ENCODE measurements at regions not wholly inside any gene's neighbourhood (a gene's known extent, or its start where the extent isn't known, plus 50 kb on each side); places are given as distances from the start of the nearest gene placed in this dataset.

DNA sequence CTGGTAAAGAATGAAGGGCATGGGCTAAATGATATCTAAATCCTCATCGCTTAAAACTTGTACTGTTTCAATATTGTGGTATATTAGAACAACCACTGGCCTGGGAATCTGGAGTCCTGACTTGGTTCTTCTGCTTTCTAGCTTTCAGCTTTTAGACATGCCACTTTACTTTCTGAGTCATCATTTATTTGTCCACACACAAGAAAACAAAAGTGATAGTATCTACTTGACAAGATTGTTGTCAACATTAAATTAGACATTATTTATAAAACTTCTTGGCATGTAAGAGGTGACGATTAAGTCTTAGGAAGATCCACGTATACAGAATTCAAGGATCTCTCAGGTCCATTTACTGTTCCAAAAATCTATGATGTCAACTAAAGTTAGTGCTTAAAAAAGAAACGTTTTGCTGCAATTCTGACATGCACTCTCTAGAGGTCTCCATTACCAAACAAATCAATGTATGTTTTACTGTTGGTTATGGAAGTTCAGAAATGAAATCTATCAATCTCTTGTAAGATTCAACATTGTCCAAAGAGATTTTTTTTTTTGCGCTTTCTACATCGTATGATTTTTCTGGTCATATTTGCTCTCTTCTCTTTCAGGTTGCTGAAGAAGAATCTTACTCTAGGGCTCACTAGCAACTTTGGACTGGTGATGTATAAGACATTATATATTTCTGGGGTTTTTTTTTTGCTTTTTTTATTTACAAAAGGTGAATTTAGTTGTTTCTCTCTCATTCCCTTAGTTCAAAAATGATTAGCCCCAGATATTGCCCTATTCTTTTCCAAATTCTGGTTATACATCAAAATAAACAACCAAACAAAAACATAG, 53.6 kb upstream of the DYNC1I1 start:
- peak; percentile 29 for DNase-seq

DNA sequence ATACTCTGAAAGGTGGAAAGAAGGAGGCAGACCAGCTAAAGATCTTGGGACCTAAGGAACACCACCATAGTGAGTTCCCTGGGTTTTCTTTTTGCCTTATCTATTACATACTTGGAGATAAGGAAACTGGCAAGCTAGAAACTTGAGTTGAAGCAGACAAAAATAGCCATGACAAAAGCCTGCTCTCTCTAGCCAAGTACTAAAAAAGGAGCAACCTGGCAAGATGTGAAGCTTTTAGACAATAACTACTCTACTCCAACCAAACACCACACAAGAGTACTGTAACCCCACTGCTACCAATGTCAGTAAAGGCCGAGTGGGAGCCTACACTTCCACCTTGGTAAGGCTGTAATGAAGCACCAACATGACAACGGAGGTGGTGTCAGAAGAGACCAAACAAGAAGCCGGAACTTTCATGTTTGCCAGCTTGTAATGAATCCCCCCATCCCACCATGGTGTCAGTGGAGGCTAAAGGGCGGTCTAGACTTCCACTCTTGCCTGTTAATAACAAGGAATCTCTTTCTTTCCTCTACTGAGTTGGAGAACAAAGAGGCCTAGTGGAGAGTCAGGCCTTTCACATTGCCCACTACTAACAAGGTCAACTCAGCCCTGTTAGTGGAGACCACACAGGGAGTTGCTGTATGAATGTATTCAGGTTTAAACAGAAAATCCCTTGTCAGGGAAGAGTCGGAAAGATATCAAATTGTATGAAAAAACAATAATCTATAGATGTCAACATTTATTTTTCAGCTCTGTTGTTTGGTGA, 55.8 kb upstream of the DYNC1I1 start:
- no peak for DNase-seq

DNA sequence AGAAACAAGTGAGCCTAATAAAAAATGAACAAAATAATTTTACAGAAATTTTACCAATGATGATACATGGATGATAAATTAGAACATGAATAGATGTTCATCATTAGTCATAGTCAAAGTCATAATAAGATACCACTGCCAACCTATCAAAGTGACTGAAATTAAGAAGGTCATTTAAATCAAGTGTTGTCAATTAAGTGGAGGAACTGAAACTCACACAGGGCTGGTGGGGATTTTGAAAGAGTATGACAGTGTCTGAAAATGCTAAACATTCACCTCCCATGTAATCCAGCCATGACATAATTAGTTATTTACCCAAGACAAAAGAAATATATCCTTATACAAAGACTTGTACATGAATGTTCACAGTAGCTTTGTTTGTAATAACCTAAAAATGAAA, 57.1 kb upstream of the DYNC1I1 start:
- no peak for DNase-seq

DNA sequence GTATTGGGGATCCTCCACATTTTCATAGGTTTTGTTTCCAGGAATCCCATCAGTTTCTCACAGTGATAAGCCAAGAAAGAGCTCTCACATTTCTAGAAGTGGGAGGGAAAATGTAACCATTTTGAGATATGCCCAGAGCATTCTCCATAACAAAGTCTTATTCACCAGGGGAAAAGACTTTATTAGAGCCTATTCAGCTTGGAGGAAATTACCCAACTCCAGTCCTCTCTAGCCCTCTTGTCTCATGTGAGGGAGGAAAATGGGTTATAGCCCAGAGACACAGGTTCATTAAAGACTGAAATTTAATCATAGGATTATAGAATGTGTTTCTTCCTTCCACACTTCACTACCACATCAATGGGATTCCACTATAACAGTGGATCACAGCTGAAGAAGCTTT, 61.6 kb upstream of the DYNC1I1 start:
- no peak for DNase-seq

DNA sequence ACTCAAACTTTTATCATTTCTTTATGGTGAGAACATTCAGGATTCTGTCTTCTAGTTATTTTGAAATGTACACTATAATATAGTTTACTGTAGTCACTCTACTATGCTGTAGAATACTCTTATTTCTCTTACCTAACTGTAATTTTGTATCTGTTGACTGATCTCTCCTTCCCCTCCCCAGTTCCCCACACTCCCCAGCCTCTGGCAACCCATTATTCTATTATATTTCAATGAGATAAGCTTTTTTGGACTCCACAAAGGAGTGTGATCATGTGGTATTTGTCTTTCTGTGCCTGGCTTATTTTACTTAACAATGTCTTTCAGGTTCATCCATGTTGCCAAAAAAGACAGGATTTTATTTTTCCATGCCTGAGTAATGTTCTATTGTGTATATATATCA, 71.4 kb upstream of the DYNC1I1 start:
- DNase-seq: no peak

DNA sequence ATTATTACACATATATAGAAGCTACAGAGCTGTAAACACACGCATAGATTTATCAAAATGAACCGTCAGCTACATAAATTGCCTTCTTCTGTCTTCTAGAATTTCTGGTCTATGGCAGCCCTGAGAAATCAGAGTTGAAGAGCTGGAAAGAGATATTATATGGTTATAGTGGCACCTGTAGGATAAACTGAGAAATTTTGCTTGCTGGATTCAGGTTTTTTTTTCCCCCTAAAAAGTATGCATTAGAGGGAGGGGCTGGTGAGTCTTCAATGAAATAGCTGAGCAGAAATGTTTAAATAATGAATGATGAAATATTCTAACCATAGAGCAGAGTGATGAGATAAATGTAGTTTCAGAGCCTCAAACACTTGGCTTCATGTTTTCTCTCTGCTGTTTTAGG, 78.0 kb upstream of the DYNC1I1 start:
- DNase-seq: no peak

DNA sequence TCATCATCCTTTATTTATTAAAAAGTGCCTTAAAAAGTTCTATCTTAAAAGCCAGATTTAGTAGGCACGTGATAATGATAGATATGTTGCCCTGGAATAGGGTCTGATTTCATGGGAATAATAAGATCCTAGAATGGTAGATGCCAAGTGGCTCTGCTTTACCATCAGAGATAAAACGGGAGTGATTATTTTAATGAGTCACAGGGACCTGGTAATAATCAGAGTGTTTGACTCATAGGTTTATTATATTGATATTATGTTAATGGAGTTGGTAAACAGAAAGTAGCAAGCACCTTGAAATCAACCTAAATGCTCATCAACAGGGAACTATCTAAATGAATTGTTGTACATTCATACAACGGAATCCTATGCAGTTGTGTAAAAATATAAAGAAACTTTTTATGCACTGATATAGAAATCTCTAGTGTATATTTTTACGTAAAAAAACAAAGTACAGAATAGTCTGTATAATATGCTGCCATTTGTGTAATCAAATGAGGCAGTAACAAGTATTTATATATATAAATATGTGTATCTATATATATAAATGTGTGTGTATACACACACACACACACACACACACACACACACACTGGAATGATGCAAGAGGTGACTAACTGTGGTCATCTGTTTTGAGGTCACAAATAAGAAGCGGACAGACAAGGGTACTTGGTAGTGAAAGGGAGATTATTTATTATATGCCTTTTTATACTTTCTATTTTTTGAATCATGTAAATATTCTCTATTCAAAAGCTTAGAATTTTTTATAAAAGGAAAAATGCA, 78.6 kb upstream of the DYNC1I1 start:
- DNase-seq: no peak

DNA sequence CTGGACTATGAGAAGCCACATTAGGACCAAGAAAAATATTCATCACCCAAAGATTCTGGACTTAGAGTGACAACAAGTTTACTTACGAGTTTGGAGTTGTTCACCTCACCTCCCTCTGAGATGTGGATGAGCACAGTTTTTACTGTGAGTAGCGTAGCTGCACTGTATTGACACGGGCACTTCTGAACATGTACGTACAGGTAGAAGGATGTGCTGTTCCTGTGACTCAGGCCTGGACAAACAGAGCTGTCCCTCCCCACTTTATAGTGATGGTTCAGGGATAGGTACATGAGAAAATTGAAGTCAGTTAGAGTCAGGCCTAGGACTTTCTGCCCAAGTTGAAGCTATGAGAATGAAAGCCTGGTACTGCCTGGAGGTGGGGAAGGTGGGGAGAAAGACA, 80.9 kb upstream of the DYNC1I1 start:
- DNase-seq: no peak

DNA sequence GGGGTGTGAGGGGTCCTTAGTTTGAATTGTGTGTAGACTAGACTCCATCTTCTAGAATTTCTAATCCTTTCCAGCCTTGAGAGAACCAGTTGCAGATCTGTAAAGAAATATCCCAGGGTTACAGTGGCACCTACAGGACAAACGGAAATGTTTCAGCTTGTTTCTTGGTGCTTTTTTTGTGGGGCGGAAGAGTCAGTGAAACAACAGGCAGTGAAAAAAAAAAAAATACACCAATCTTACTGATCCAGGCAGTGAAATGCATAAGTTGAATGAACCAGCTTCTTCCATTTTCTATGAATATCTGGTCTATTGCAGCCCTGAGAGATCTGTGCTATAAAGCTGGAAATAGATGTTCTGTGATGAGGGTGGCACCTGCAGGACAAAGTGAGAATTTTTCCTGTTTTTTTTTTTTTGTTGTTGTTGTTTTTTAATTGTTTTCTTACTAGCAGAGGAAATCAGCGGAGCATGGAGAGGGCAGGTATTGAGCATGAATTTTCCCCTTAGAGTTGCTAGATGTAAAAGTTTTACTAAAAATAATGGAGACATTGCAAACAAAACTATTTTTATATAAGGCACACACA, 81.9 kb upstream of the DYNC1I1 start:
- peak; percentile 54 for DNase-seq

DNA sequence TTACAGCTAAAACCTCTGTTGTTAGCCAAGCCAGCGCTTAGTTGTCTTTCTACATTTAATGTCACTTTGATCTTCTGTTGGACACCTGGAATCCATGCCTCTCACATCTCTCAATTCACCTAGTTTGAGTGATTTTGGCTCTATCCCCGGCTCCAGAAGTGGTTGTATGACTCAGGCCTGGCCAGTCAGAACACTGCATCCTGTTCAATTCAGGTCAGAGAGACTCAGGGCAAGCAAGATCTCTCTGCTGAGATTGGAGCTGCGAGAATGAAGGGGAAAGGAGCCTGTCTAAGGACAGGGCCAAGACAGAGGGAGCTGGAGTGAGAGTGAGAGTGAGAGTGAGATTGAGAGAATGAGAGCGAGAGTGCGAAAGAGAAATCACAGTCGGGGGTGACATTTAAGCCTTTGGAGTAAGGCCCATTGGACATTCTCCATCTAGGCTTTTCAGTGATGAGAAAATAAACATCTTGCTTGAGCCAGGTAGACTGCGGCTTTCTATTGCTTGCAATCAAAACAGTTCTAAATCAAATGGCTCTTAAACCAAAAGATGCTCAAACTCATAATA, 83.3 kb upstream of the DYNC1I1 start:
- no peak for DNase-seq

DNA sequence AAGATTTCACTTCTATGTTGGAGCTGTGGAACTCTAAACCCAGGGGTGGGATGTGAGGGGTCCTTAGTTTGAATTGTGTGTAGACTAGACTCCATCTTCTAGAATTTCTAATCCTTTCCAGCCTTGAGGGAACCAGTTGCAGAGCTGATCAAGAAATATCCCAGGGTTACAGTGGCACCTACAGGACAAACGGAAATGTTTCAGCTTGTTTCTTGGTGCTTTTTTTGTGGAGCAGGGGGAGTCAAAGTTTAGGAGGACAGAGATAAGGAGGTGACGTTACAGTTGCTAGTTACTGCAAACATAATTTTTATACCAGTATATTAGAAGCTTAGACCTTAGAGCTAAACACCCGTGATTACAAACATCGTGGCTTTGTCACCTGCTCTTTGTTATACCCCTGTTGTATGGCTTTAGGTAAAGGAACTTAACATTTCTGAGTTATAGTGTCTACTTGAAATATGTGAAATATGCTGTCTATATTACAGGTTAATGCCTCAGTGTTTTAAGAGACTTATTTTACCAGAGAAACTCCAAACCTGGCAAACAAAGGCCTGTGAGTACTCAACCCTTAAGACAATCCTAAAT, 84.5 kb upstream of the DYNC1I1 start:
- DNase-seq: peak; percentile 19

DNA sequence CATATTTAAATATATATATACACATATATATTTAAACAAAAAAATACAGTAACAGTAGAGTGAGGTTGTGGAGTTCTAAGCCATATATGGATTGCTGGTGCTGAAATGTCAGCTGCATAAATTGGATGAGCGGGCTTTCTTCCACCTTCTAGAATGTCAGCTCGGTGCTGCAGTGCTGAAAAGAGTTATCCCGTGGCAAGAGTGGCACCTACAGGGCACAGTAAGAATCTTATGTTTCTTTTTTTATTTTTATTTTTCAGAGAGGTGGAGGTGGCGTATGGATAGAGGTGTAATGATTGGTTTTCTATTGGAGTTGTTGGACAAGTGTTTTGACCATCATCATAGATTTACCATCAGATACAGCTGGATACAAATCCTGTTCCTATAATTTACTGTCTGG, 86.2 kb upstream of the DYNC1I1 start:
- peak; percentile 27 for DNase-seq

DNA sequence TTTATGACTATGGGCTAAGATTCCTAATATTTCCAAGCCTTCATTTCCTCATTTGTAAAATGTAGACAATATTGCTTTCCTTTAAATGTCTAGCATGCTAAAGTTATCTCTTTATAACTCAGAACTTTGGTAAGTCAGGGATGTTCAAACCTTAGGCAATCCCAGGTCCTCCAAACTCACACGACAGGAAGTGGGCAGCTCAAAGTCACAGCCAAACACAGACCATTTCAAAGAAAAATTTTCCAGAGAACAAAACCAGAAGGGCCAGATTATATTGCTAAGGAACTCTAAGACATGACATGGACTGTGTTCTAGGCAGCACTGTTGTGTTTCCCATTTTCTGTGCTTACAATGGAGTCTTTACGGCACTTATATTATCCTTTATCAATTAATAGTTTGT, 87.8 kb upstream of the DYNC1I1 start:
- DNase-seq: no peak

DNA sequence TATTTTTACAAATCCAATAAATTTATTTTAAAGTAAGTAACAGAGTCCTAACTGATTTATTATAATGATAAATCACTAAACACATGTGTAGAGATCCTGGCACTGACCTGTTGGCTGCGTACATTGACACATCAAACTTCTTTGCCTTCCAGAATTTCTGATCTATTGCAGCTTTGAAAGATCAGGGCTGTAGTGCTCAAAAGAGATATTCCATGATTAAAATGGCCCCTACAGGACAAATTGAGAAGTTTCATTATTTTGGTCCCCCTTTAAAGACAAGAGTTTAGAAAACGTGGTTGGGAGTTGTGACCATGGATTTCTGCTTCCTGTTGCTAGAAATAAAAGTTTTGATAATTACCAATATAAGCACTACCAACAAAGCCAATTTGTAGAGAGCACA, 87.7 kb upstream of the PDK4 start:
- peak; percentile 29 for DNase-seq

DNA sequence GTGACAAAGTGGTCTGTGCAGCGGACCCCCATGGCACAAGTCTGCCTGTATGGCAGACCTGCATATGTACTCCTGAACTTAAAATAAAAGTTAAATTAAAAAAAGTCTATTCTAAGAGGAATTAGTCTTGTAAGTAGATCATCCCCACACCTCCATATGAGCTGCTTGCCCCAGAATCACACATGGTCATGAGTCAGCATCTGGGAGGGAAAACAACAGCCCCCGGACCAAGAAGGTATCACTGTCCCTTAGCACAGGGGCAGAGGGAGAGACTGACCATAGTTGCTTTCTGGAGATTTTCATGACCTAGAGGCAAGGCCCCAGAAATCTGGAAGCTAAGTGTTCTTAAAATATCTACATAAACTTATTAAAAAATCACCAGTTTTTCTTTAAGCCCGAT, 86.6 kb upstream of the PDK4 start:
- DNase-seq: no peak

DNA sequence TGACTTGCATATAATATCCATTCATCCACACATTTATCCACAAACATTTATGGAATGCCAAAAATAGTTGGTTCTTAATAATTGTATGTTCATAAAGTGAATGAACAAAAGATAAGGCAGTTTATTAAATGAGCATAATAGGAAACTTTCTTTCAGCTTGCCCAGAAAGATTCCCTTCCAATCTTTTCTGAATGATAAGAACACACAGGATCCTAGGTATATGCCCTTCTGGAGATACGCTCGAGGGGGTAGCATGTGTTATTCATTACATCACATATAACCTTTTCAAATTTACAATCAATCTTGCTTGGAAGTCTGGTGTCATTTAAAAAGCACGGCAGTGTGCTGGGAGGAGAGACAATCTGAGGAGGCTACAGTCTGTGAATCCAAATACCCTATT, 80.4 kb upstream of the PDK4 start:
- no peak for DNase-seq

DNA sequence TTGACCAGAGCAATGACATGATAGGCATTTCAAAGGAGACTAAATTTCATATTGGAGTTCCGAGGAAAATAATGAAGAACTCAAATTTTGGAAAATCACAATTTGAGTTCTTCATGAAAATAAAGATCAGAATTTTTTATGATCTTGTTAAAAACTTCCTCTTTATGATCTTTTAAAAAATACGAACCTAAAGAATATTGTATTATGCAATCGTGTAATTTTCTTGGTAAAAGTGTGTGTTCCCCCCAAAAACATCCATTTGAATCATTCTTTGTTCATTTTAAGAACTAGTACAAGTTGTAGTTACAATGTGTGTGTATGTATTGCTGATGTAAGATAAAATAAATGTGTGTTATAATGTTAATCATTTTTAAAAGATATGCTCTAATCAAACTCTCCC, 79.3 kb upstream of the PDK4 start:
- no peak for DNase-seq

DNA sequence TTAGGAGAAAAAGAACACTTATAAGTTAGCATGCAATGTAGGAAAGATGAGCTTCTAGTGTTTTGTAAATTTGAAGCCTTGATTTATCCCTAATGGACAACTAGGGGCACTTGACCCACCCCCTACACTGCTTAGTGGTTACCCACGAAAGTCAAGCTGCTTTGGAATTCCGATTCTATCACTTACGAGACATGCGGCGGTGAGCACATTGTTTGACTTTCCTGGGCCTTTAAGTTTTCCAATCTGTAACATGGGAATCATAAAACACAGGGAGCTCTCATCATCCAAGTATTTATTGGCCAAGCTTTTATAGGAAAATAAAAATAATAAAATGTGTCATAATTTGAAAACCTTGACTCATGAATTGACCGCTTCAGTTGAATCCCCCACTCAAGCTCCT, 78.7 kb upstream of the PDK4 start:
- no peak for DNase-seq

DNA sequence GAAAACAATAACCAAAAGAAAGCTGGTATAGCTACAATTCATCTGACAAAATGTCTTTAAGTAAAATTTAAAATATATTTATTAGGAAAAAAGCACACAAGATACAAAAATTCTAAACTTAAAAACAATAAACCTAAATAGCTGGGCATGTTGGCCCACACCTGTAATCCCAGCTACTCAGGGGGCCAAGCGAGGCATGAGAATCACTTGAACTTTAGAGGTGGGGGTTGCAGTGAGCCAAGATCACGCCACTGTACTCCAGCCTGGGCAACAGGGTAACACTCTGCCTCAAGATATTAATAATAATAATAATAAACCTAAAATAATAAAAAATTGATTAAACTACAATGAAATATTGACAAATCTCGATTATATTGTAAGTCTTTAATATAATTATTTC, 77.8 kb upstream of the PDK4 start:
- no peak for DNase-seq

DNA sequence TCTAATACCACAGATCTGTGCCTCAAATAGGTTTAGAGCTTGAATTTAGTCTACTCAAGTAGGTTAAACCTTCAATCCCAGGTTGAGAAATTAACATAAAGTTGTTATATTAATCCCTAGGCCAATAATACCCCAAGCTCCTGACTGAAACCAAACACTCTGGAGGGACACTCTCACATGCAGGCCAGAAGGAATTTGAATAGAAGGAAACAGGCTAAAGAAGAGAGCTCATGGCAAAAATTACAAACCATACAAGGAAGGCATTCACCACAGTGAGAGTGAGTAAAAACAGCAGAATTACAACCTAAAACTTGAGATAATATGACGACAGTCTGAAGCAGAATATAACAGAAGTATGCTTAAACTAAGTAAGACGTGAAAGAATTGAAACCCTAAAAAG, 76.1 kb upstream of the PDK4 start:
- no peak for DNase-seq

DNA sequence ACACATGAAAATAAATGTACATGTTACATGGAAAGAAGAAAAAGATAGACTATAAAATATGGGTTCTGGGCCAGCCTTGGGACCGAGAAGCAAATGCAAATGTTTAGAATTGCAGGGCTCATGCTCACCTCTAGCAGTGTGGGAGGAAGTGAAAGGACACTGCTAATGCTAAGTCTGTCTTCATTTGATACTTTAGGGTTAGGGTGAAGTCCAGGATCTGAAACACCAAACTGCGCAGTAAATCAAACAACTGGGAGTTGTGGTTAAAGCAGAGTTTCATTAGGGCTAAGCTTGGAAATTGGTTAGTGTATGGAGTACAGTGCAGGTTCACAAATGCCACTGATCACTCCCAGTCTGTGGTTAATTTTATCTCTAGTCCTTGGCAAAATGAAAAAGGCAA, 73.2 kb upstream of the PDK4 start:
- no peak for DNase-seq

DNA sequence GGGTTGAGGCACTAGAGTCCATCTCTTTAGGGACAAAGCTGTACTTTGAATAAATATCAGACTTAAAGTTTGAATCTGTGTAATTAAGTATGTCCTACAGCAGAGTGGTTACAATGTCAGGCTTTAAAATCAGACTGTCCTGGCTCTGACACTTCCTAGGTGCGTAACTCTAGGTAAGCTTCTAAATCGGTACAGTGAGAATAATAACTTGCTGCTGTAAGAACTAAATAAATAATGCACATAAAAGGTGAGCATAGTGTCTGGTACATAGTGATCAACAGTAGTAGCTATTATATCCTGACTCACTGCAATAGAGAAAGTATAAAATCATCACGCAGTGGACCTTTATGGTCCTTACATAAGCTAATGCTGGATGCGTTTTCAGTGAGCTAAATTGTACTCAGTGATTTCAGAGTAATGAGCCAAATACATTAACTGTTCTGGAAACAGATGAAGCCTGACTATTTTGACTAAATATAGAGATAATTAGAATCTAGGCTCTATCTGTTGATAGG, 72.2 kb upstream of the PDK4 start:
- no peak for DNase-seq

Data from NCI-H1694 (cell line).